ENCODE measurements at regions not wholly inside any gene's neighbourhood (a gene's known extent, or its start where the extent isn't known, plus 50 kb on each side); places are given as distances from the start of the nearest gene placed in this dataset.

DNA sequence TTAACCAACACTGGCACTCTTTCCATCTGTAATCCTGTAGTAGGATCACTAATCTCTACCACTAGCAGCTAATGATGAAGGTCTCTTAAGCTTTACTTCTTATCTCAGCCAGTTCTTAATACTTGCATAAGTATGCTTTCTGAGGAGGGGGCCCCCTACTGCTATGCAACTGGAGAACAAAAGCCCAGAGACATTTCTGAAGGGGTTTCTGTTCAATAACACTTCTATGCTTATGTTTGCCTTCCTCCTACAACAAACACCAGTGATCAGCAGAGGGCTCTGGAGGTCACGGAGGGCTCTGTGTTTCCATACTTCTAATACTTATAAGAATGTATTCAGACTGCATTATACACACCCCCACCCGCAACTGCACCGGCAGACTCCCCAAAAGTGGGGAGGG lies 215.8 kb downstream of the BARHL2 start:
- Histone ChIP-seq H3K9me2 (replicated peaks; ENCODE audit: insufficient read depth, low read length) (no peaks in the 10 kb centered on the region), H3K27ac (ENCODE audit: low read depth, low read length) (no peak overlapping the region), H2AFZ (ENCODE audit: low read depth, low read length, severe bottlenecking) (no peak overlapping the region), H3K9ac (ENCODE audit: low read length) (no peak overlapping the region), H3K27me3 (ENCODE audit: low read length) (no peaks in the 10 kb centered on the region), H3K9me3 (ENCODE audit: insufficient read depth, low read length) (no peaks in the 10 kb centered on the region), H3F3A (ENCODE audit: insufficient read depth) (no peaks in the 10 kb centered on the region), H3K36me3 (ENCODE audit: low read length) (no peaks in the 10 kb centered on the region), H3K79me2 (ENCODE audit: insufficient read depth, low read length) (no peaks in the 10 kb centered on the region), H3K4me2 (ENCODE audit: low read depth, low read length, poor library complexity, severe bottlenecking) (no peak overlapping the region), H4K20me1 (ENCODE audit: low read depth, low read length) (no peaks in the 10 kb centered on the region), H3K4me3 (ENCODE audit: insufficient read depth, low read length, poor library complexity, severe bottlenecking) (no peak overlapping the region)
- TF ChIP-seq EZH2phosphoT487 (conservative IDR thresholded peaks at IDR 0.05; ENCODE audit: low read length): no peak

DNA sequence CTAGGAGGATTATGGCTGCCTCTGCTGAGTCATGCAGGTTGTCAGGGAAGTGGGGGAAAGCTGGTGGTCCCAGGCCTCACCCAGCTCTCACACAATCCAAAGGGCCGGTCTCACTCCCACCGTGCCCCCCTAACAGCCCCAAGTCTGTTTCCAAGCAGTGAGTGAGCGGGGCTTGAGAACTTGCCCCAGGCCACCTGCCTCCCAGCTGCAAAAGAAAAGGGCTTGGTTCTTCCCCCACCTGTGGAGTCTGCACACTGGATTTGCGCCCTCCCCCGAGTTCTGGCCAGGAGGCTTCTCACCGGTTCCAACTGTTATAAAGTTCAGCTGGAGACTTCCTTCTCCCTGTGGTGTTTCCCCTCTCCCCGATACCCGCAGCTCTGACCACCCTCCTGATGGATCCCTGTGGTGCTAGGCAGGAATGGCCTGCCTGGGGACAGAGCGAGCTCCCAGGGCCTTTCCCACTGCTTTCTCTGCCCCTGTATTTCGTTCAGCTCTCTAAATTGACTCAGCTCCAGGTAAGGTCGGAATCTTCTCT lies 222.3 kb downstream of the BARHL2 start:
- Histone ChIP-seq H4K20me1 (ENCODE audit: low read depth, low read length) (no peaks in the 10 kb centered on the region), H3K9ac (ENCODE audit: low read length) (no peak overlapping the region), H2AFZ (ENCODE audit: low read depth, low read length, severe bottlenecking) (no peak overlapping the region), H3K36me3 (ENCODE audit: low read length) (no peaks in the 10 kb centered on the region), H3K4me3 (ENCODE audit: insufficient read depth, low read length, poor library complexity, severe bottlenecking) (no peak overlapping the region), H3F3A (ENCODE audit: insufficient read depth) (no peaks in the 10 kb centered on the region), H3K27ac (ENCODE audit: low read depth, low read length) (no peak overlapping the region), H3K9me3 (ENCODE audit: insufficient read depth, low read length) (no peaks in the 10 kb centered on the region), H3K79me2 (ENCODE audit: insufficient read depth, low read length) (no peaks in the 10 kb centered on the region), H3K9me2 (replicated peaks; ENCODE audit: insufficient read depth, low read length) (no peaks in the 10 kb centered on the region), H3K27me3 (ENCODE audit: low read length) (no peaks in the 10 kb centered on the region), H3K4me2 (ENCODE audit: low read depth, low read length, poor library complexity, severe bottlenecking) (no peak overlapping the region)
- no peak for TF ChIP-seq EZH2phosphoT487 (conservative IDR thresholded peaks at IDR 0.05; ENCODE audit: low read length)
- TF ChIP-seq, protein P1, sequence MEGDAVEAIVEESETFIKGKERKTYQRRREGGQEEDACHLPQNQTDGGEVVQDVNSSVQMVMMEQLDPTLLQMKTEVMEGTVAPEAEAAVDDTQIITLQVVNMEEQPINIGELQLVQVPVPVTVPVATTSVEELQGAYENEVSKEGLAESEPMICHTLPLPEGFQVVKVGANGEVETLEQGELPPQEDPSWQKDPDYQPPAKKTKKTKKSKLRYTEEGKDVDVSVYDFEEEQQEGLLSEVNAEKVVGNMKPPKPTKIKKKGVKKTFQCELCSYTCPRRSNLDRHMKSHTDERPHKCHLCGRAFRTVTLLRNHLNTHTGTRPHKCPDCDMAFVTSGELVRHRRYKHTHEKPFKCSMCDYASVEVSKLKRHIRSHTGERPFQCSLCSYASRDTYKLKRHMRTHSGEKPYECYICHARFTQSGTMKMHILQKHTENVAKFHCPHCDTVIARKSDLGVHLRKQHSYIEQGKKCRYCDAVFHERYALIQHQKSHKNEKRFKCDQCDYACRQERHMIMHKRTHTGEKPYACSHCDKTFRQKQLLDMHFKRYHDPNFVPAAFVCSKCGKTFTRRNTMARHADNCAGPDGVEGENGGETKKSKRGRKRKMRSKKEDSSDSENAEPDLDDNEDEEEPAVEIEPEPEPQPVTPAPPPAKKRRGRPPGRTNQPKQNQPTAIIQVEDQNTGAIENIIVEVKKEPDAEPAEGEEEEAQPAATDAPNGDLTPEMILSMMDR (IDR thresholded peaks at IDR 0.05; ENCODE audit: insufficient read depth, low read length, poor library complexity, severe bottlenecking): no peak

DNA sequence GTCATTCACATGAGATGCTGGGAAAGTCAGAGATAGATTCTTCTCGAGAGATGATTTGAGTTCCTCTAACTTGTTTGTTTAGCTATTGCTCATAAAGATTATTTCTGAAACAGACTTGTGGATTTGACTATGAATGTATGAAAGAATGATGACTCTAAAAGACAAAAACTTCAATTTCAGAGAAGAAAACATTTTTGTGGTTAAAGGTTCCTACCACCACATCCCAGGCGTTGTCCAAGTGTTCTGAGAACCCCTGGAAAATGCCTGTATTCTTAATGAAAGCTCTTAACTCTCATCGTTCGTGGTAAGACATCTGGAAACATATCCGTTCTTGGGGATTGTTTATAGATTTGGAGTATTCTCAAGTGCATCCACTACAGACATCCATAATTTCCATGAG lies 228.7 kb downstream of the BARHL2 start:
- Histone ChIP-seq H3K27me3 (ENCODE audit: low read length) (no peaks in the 10 kb centered on the region), H3K79me2 (ENCODE audit: insufficient read depth, low read length) (no peaks in the 10 kb centered on the region), H3K27ac (ENCODE audit: low read depth, low read length) (no peak overlapping the region), H3F3A (ENCODE audit: insufficient read depth) (no peaks in the 10 kb centered on the region), H3K4me2 (ENCODE audit: low read depth, low read length, poor library complexity, severe bottlenecking) (no peak overlapping the region), H4K20me1 (ENCODE audit: low read depth, low read length) (no peaks in the 10 kb centered on the region), H2AFZ (ENCODE audit: low read depth, low read length, severe bottlenecking) (no peak overlapping the region), H3K36me3 (ENCODE audit: low read length) (no peaks in the 10 kb centered on the region), H3K9ac (ENCODE audit: low read length) (no peak overlapping the region), H3K9me2 (replicated peaks; ENCODE audit: insufficient read depth, low read length) (no peaks in the 10 kb centered on the region), H3K4me3 (ENCODE audit: insufficient read depth, low read length, poor library complexity, severe bottlenecking) (no peak overlapping the region), H3K9me3 (ENCODE audit: insufficient read depth, low read length) (no peaks in the 10 kb centered on the region)
- no peak for TF ChIP-seq EZH2phosphoT487 (conservative IDR thresholded peaks at IDR 0.05; ENCODE audit: low read length)

DNA sequence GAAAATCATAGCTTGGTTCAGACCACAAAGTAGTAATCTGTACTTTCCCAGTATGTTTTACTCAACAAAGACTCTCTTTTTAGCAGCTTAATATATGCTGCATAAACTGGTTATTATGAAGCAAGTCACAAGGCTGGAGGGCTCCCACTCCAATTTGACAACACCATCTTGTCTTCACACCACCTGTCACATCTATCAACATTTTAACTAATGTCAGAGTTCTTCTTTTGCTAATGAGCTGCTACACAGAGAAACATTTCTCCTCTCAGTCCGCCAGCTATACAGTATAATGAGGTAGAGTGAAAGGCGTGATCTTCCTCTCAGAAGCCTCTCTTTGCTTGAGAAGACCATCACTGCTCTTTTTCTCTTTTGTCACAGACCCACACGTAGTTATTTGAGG lies 230.1 kb downstream of the BARHL2 start:
- no peaks in the 10 kb centered on the region for H3K9me2 ChIP-seq (replicated peaks; ENCODE audit: insufficient read depth, low read length)
- H3K36me3 ChIP-seq (ENCODE audit: low read length): no peaks in the 10 kb centered on the region
- H4K20me1 ChIP-seq (ENCODE audit: low read depth, low read length): no peaks in the 10 kb centered on the region
- no peaks in the 10 kb centered on the region for H3F3A ChIP-seq (ENCODE audit: insufficient read depth)
- H3K27me3 ChIP-seq (ENCODE audit: low read length): no peaks in the 10 kb centered on the region
- H3K79me2 ChIP-seq (ENCODE audit: insufficient read depth, low read length): no peaks in the 10 kb centered on the region
- no peak overlapping the region for H3K9ac ChIP-seq (ENCODE audit: low read length)
- no peak overlapping the region for H3K4me2 ChIP-seq (ENCODE audit: low read depth, low read length, poor library complexity, severe bottlenecking)
- no peak overlapping the region for H3K27ac ChIP-seq (ENCODE audit: low read depth, low read length)
- no peaks in the 10 kb centered on the region for H3K9me3 ChIP-seq (ENCODE audit: insufficient read depth, low read length)
- no peak overlapping the region for H2AFZ ChIP-seq (ENCODE audit: low read depth, low read length, severe bottlenecking)
- H3K4me3 ChIP-seq (ENCODE audit: insufficient read depth, low read length, poor library complexity, severe bottlenecking): no peak overlapping the region
- TF ChIP-seq, protein P1 (IDR thresholded peaks at IDR 0.05; ENCODE audit: insufficient read depth, low read length, poor library complexity, severe bottlenecking): no peak
- TF ChIP-seq EZH2phosphoT487 (conservative IDR thresholded peaks at IDR 0.05; ENCODE audit: low read length): no peak

Measured in SU-DHL-6 (cell line).